TTC549 (cell line): ENCODE measurements at regions not wholly inside any gene's neighbourhood (a gene's known extent, or its start where the extent isn't known, plus 50 kb on each side); places are given as distances from the start of the nearest gene placed in this dataset.

Source experiments
- FAIRE-seq: peaks from 2 replicates; lab custom pipeline; 2012; peaks lifted over from hg19 to GRCh38; lab: Jason Lieb, UNC

DNA sequence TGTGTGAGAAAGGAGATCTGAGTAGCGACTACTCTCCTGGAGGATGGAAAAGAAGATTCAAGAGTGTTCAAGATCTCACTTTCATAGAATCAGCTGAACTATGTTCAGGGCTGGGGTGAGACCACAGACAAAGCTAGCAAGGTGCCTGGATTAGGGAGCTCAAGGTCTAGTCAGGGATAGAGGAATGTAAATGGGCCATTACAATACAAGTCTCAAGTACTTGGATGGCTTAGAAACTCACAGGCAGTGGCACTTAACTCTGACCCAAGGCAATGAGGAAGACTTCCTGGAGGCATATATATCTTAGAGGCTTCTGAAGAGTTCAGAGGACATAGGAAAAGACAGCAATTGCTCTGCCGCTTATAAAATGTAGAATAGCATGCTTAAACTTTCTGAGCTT, 184.9 kb upstream of the CDH11 start:
- no peak for FAIRE-seq

DNA sequence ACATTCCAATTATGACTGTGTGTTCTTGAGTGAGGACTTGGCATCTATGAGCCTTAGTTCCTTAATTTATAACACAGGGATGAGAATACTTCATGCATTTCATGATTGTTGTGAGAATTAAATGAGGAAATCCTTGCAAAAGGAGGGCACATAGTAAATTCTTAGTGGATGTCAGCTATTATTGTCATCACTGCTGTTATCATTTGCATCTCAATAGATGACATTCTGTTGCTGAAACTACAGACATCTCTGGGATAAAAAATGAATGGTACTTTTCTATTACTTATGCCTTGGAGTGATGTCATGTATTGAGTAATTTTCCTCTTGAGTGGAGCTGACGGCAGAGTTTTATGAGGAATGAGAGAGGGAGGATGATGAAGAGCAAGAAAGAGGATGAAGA, 184.4 kb upstream of the CDH11 start:
- no peak for FAIRE-seq

DNA sequence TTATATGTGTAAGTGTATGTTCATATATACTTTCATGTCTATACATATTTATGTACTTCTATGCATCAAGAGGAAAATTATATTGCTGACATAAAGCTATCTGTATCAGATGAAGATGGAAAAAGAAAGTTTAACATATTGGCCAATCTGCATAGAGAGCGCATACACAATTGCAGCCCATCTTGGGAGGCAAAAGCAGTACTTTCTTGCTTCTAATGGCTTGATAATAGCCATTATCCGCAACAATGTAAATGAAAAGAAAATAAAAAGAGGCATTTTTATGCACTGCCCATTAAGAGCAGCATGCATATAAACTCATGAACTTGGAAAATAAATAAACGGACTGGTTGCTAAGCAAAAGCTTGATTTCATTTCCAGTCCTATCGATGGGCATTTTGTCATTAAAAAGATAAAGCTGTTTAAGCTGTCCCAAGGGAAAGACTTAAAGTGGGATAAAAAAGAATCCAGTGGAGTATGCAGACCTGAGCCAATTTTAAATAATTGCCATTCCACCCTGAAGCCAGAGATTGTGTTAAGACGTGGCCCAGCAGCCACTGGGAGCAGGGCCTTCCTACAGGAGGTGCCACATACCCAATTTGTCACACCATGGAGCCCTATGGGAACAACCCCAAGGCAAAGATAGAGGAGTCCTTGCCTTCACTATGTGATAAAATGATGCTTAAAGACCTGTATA, 183.6 kb upstream of the CDH11 start:
- no peak for FAIRE-seq

DNA sequence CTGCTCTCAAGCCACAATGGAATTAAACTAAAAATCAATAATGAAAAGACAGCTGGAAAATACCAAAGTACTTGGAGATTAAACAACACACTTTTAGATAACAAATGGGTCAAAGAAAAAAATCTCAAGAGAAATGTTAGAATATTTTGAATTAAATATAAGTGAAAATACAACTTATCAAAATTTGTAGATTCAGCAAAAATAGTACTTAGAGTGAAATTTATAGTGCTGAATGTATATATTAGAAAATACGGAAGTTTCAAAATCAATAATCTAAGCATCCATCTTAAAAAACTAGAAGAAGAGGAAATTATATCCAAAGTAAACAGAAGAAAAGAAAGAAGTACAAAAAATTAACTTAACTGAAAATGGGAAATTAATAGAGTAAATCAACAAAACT, 179.2 kb upstream of the CDH11 start:
- no peak for FAIRE-seq

DNA sequence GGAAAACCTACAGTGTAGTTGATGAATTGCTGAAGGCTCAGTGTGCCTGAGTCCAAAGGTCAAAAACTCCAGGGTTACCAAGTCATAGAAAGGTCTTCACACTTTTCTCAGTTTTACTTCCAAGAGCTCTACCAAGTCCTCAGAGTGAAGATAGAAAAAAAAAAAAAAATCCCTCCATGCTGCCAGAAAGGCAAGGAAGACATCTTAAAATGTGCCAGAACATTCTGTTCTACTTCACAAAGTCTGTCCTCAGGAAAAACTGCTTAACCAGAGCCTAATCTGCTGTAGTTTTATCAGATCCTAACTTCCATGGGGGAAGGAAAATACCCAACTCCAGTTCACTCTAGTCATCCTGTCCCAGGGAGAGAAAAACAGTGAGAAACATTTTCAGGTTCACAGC, 175.6 kb upstream of the CDH11 start:
- no peak for FAIRE-seq

DNA sequence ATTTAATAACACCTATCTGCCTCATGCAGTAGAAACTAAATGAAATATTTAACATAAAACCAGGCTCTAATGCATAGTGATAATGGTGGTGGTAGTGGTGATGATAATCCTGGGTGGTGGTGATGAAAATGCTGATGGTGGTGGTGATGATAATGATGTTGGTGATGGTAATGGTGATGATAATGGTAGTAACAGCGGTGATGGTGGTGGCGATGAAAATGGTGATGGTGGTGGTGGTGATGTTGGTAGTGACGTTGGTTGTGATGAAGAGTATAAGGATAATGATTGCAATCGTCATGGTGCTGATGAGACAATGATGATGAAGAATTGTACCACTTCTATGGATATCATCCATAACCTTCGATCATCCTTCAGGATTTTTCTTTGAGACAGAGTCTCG, 173.7 kb upstream of the CDH11 start:
- no peak for FAIRE-seq

DNA sequence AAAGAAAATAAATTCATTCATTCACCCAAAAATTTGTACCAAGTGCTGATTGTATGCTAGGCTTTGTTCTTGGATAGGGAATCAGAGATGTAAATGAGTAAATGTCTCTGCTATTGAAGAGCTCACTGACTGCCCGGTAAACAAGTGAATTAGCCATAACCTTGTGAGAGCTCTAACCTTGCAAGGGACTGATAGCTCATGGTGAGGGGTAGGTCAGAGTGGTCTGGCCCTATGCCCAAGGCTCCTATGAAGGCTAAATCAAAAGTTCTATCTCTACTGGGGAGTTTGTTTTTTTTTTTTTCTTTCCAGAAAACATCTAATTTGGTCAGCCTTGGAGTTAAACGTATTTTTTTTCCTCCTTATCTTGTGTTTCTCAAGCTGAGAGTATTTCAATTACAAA, 172.8 kb upstream of the CDH11 start:
- FAIRE-seq = no peak

DNA sequence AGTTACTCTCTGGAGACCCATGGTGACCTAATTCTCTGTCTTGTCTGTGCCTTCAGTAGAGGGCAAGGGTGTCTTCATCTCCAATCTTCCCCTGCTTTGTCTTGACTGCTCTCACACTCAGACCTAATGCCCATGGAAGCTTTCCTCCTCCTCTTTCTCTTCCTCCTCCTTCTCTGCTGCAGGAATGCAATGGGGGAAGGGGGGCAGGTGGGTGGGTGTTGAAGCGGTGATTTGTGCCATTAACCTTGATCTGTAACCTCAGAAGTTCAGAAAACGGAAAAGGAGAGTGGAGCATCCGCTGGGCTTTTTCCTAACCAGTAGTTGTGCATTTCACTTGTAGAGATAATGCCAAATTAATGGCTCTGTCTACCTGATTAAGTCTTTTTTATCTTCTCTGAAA, 172.3 kb upstream of the CDH11 start:
- FAIRE-seq = no peak

DNA sequence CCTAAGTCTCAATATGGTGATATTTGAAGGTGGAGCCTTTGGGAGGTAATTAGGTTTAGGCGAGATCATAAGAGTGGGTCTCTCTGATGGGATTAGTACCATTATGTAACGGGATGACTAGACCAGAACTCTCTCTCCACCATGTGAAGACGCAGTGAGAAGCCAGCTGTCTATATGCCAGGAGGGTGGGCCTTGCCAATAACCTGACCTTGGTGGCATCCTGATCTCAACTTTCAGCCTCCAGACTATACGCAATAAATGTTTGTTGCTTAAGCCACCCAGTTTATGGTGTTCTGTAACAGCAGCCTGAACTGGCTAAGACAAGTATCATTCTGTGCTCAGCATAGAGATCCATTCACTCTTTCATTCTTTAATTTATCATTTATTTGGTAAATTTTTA, 167.2 kb upstream of the CDH11 start:
- no peak for FAIRE-seq

DNA sequence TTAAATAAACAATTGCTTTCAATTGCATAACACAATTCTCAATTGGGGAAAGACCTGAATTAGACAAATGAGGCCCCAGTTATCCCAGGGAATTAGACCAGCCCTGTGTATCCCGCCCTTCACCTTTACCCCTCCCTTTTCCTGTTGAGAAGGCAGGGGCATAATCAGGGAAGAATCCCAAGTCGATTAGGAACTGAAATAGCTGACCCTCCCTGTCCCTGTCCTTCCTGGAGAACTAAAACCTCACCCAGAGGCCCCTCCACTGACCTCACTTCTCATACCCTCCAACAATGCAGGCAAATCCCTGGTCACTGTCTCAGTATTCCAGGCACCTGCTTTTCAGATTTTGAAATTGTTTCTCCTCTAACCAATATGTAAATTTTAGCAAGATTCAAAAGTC, 165.4 kb upstream of the CDH11 start:
- FAIRE-seq = no peak

DNA sequence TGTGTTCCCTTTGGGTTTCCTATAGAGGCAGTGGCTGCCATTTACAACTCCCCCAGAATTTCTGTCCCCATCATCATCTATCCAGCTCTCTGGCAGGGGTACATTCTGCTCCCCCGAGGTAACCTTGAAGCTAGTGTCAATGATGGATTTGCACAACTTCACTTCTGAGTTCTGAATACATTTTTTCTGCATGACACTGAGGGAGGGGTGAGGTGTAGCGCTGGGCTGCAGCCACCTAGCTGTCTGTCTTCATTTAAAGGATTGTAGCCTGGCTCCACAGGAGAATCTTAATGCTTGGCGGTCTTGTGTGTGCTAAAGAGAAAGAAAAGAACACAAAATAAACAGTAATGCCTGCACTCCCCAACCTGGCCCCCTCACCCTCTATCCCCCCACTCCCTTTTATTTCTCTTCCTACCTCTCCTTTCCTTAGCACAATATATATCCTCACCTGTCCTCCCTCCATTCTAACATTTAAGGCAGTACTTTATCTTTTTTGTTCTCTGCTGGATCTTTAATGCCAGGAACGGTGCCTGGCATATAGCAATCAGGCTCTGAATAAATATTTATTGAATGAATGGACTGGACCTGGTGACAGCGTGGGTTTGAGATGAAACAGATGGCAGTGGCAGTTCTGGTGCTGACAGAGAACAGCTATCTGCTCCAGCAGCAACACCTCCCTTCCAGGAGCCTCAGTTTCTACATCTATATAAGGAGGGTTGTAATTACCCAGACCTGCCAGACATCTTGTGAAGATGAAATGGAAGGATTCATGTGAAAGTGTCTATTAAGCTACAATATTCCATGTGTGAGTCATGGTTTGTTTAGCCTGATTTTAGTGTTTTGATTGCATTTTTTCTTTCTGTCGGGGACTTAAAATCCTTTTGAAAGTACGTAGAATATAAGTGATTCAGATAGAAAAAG, 163.5 kb upstream of the CDH11 start:
- no peak for FAIRE-seq

DNA sequence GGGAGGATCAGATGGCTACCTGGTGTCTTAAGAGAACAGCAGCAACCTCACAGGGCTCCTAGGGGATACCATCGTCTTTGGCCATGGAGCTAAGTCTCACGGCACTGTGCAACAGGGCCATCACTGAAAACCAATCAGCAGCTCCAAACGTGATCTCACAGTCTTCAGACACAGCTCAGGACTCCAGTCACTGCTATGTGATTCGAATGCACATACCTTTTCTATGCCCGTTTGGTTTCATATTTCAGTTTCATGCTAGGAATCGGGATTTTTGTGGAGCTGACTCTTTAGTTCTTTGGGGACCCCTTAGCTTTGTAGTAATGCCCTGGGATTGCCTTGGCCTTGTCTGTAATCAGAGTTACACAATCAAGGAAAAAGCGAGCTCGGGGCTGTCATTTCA, 162.8 kb upstream of the CDH11 start:
- no peak for FAIRE-seq

DNA sequence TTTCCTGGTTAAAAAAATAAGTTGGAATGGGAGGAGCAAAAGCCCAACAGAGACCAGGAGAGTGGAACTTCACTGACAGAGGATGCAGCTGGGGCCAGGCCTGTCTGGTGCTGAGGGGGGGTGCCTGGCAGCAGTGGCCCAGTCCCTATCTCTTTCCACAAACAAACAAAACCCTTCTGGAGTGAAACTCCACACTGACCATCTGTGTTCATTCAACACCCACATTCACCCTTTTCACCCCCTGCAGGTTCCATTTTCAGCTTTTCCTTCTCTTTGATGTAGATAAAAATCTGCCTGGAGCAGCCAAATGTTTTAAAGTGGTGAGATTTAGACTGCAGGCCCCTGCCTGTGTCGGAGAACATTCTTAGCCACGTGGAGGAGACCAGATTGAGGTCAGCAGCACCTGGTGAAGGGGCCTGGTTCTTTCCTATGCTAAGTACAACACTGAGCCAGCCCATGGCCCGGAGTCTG, 161.4 kb upstream of the CDH11 start:
- no peak for FAIRE-seq

DNA sequence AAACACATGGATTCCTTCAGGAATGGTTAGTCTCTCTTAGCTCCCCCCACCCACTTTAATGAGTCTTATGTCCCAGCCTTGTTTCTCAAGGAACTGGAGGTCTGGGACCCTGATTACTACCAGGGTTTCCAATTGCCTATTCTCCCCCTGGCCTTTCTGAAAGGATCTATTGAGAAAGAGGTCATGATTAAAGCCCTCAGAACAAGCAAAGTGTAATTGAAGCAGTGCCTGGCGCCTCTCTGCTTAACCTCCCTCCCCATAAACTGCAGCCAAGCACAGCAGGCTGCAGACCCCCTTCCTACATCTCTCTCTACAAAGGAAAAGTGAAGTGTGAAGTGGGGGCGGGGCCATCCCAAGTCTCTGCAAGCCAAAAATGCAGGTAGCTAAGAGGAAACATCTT, 159.7 kb upstream of the CDH11 start:
- FAIRE-seq = no peak

DNA sequence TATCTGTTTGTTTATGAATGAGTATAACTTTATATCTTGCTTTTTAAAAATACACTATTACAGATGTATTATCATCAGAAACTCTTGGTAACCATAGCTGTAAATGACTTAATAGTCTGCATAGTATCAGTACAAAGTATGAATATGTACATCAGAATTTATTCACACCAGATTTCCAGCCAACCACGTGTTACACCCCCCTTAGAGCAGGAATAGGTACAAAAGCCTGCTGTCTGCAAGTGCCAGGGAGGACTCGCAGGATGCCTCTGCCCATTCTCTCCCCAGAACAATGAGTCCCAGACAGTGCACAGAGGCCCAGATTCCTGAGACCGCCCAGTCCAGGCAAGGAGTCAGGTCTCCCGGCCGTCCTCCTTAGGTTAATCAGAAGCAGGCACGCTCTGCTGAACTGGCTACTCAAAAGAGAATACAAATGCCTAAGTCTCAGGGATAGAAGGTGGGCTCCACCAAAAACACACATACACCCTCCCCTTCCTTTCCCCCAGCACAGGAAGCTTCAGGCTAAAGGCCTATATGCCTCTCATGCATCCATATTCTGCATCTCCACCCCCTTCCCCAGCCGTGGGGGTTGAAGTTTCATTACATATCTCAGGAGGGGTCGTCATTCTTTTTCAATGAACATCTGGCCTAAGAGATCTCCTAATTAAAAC, 159.1 kb upstream of the CDH11 start:
- no peak for FAIRE-seq

DNA sequence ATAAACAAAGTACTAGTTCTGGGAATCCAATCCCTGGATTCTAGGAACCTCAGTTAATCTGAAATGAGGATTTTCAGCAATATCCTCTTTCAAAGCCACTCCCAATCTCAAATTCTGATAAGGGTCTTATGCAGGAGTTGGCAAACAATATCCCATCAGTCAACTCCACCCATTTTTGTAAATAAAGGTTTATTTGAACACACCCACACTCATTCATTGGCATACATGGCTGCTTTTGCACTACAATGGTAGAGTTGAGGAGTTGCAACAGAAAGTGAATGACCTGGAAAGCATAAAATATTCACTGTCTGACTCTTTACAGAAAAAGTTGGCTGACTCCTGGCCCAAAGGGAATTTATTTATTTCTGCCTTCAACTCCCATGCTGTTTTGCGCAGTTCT, 157.7 kb upstream of the CDH11 start:
- no peak for FAIRE-seq

DNA sequence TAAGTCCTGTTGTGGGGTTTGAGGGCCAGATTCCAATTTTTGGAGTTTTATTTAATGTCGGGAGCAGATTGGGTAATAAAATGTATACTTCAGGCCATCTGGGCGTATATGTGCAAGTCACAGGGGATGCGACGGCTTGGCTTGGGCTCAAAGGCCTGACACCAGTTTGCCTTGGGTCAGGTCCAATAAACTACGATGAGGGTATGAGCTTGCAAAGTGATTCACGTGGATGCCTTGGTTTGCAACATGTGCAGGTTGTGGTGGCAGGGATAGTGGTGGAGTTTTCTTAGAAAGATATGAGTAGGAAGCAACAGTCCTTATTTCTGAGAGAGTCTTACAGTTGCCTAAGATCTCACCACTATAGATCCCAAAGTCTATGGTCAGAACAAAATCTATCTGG, 157.0 kb upstream of the CDH11 start:
- no peak for FAIRE-seq

DNA sequence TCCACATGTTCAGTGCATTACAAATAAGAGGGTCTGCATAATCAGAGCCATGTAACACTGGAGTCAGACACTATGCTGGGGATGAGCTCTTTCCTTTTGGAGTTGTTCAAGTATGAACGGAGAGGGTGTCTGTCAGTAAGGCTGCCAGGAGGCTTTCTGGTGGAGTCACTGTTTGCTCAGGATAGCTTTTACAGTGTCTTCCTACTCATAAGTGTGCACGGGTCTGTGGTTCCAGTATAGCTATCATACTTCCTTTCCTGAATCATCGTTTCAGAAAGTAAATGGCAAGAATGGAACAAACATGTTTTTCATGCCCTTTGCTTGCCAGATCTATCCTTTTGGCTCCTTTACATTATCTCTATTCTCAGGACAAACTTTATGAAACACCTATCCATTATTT, 152.7 kb upstream of the CDH11 start:
- no peak for FAIRE-seq

DNA sequence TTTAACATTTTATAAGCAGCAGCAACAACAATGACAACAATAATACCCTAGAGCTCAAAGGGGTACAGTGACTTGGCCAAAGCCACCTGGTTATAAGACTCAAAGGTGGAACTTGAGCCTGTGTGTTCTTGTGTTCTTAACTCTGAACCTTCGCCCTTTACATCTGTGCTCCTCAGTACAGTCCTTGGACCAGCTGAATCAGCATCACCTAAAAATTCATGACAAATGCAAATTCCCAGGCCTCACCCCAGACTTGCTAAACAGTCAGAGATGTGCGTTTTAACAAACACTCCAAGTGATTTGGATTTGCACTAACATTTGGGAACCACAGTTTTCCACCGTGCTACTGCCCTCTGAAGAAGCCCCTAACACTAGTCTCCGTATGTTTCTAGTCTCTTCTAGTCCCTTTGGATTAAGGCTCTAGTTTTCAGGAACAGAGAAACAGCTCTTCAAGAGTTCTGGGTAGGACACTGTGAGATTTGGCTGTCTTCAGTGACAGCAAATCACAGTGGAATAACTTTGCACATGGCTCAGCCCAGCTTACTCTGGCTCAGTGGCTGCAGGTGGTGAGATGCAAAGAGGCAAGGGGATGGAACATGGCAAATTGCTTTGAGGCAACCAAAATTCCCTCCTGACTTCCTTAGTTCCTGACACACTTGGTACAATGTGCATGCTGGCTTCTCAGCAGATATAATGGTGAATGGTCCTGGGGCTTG, 151.0 kb upstream of the CDH11 start:
- FAIRE-seq = no peak

DNA sequence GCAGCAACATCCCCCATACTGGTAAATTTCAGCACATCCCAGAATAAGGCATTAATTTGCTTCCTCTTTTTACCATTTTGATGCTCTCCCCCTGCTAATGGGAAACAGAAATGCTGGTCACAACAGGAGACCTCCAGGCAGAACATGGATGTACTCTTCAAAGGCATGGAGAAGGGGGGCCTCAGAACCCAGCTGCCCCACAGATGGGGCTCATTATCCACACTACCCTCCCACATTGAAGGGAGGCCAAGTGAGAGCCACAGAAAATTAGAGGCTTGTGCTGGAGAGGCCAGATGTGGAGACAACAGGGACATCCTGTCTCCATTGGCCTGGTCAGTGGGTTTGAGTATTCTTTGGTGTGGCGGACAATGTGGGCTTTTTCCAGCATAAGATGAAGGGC, 150.1 kb upstream of the CDH11 start:
- FAIRE-seq = no peak

DNA sequence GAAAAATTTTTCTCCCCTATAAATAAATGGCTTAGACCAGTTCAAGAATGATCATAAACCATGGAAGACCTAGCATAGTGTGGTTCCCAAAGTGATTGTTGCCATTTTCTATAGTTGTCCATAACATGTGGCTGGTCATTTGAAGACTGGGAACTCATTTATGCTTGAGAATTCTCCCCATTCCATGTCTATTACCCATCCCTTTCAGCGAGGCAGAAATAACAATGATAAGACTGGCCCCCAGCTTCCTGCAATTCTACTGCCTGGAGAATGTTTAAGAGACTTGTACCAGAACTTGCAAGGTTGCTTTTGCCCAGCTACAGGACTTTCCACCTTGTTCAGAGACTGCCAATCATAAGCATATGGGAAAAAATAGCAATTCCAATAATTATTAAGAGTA, 146.5 kb upstream of the CDH11 start:
- no peak for FAIRE-seq

DNA sequence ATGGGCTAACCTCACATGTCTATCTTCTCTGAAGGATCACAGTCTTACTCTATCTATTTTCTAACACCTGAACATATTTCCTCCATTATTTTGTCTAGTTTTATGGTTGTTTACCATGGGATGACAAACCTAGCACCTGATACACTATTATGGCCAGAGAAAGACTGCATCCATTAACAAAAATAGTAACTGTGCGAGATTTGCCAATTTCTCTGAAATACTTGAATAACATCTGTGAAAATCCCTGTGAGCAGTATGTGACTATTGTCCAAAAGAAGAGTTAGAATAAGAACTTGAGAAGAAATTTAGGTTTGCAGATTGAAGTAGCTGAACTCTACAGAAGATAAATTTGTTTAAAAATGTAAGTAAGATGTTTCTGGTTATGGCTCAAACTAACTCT, 142.0 kb upstream of the CDH11 start:
- FAIRE-seq = no peak

DNA sequence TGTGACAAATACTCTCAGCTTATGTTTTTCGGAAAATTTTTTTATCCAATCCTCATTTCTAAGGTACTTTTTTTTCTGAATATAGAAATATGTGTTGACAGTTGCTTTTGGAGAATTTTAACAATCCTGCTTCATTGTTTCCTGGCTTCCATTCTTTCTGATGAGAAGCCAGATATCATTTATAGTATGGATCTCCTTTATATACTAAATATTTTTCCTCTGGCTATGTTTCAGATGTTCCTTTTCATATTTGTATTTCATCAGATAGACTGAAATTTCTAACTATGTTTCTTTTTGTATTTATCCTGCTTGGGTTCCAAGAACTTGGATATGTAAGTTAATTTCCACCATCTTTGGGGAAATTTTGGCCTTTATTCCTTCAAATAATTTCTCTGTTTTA, 138.9 kb upstream of the CDH11 start:
- no peak for FAIRE-seq
